Astrocyte (in vitro differentiated cells and primary cell): ENCODE measurements at regions not wholly inside any gene's neighbourhood (a gene's known extent, or its start where the extent isn't known, plus 50 kb on each side); places are given as distances from the start of the nearest gene placed in this dataset.

Experiments used
- DNase-seq: peaks from one replicate; pipeline ENCODE4 v3.0.0-alpha.2; 2010; ENCODE audit warnings: low read depth
- FAIRE-seq: peaks from 2 replicates; lab custom pipeline; 2011; peaks lifted over from hg19 to GRCh38; lab: Jason Lieb, UNC
- H2AFZ ChIP-seq: 2 replicates; pipeline ENCODE4 v1.6.0; 2012; ENCODE audit warnings: low read depth, low read length, inconsistent platforms
- H3K27ac ChIP-seq: 2 replicates; pipeline ENCODE4 v1.5.1; 2011; ENCODE audit warnings: low read depth, low read length, inconsistent platforms
- H3K27me3 ChIP-seq: 2 replicates; pipeline ENCODE4 v1.6.0; 2011; ENCODE audit warnings: low read length, inconsistent platforms; ENCODE audit not compliant: insufficient read depth
- H3K36me3 ChIP-seq: 2 replicates; pipeline ENCODE4 v1.5.1; 2011; ENCODE audit warnings: low read length, inconsistent platforms; ENCODE audit not compliant: insufficient read depth
- H3K4me1 ChIP-seq: 2 replicates; pipeline ENCODE4 v1.5.1; 2011; ENCODE audit warnings: low read length, inconsistent platforms; ENCODE audit not compliant: insufficient read depth
- H3K4me2 ChIP-seq: 2 replicates; pipeline ENCODE4 v1.6.0; 2012; ENCODE audit warnings: low read length, inconsistent platforms
- H3K4me3 ChIP-seq: 2 replicates; pipeline ENCODE4 v1.5.1; 2011; ENCODE audit warnings: low read depth, mild to moderate bottlenecking, low read length, inconsistent platforms; ENCODE audit not compliant: insufficient read depth
- H3K79me2 ChIP-seq: 2 replicates; pipeline ENCODE4 v1.6.0; 2012; ENCODE audit warnings: mild to moderate bottlenecking, low read length, inconsistent platforms; ENCODE audit not compliant: insufficient read depth
- H3K9ac ChIP-seq: 2 replicates; pipeline ENCODE4 v1.6.0; 2012; ENCODE audit warnings: mild to moderate bottlenecking, low read length, inconsistent platforms
- H3K9me3 ChIP-seq: 2 replicates; pipeline ENCODE4 v1.5.1; 2012; ENCODE audit warnings: low read depth, mild to moderate bottlenecking, low read length, inconsistent platforms; ENCODE audit not compliant: insufficient read depth
- H4K20me1 ChIP-seq: 2 replicates; pipeline ENCODE4 v1.6.0; 2012; ENCODE audit warnings: low read length, inconsistent platforms; ENCODE audit not compliant: insufficient read depth
- H3K27ac Mint-ChIP-seq: one replicate; pipeline ENCODE4 v1.8.0; 2021; ENCODE audit warnings: mild to moderate bottlenecking, mixed read lengths; ENCODE audit not compliant: unreplicated experiment
- H3K27me3 Mint-ChIP-seq: one replicate; pipeline ENCODE4 v1.8.0; 2021; ENCODE audit warnings: low read depth, mixed read lengths; ENCODE audit not compliant: unreplicated experiment
- H3K36me3 Mint-ChIP-seq: one replicate; pipeline ENCODE4 v1.8.0; 2021; ENCODE audit warnings: low read depth, mixed read lengths; ENCODE audit not compliant: unreplicated experiment
- H3K4me1 Mint-ChIP-seq: one replicate; pipeline ENCODE4 v1.8.0; 2021; ENCODE audit warnings: low read depth, mixed read lengths; ENCODE audit not compliant: unreplicated experiment
- H3K4me3 Mint-ChIP-seq: one replicate; pipeline ENCODE4 v1.8.0; 2021; ENCODE audit warnings: mild to moderate bottlenecking, moderate library complexity, mixed read lengths; ENCODE audit not compliant: unreplicated experiment
- H3K9me3 Mint-ChIP-seq: one replicate; pipeline ENCODE4 v1.8.0; 2021; ENCODE audit warnings: mild to moderate bottlenecking, mixed read lengths; ENCODE audit not compliant: unreplicated experiment
- CTCF ChIP-seq: IDR thresholded peaks from 2 replicates; pipeline ENCODE4 v1.5.1; 2011; ENCODE audit warnings: low read depth, mild to moderate bottlenecking, inconsistent platforms, low read length, moderate library complexity; ENCODE audit not compliant: insufficient read depth
- EZH2 ChIP-seq: IDR thresholded peaks from 2 replicates; pipeline ENCODE4 v1.6.1; 2012; ENCODE audit warnings: mild to moderate bottlenecking, low read length, inconsistent platforms; ENCODE audit not compliant: insufficient read depth

- H3K9me3 ChIP-seq, result no peaks in the 10 kb centered on the region
- DNase-seq (peak; percentile 76), FAIRE-seq (peak; percentile 88)
- no peak overlapping the region for H3K4me2 ChIP-seq
- H3K4me3 Mint-ChIP-seq, result no peak overlapping the region
- no peaks in the 10 kb centered on the region for H4K20me1 ChIP-seq
- no peaks in the 10 kb centered on the region for H3K36me3 Mint-ChIP-seq
- H3K4me3 ChIP-seq, result no peak overlapping the region
- H3K27me3 Mint-ChIP-seq, result peaks cover 5% of the 10 kb centered on the region
- peaks cover 11% of the 10 kb centered on the region for H3K4me1 Mint-ChIP-seq
- no peak overlapping the region for H3K27ac Mint-ChIP-seq
- TF ChIP-seq CTCF, result no peak
- no peak for TF ChIP-seq EZH2
- no peak overlapping the region for H3K9ac ChIP-seq
- H3K4me1 ChIP-seq, result peaks cover 6% of the 10 kb centered on the region
- H3K27ac ChIP-seq, result no peak overlapping the region
- H2AFZ ChIP-seq, result no peak overlapping the region
- no peaks in the 10 kb centered on the region for H3K27me3 ChIP-seq
- H3K79me2 ChIP-seq, result no peaks in the 10 kb centered on the region
- no peaks in the 10 kb centered on the region for H3K36me3 ChIP-seq
- H3K9me3 Mint-ChIP-seq, result no peaks in the 10 kb centered on the region
Observed at GRCh38 chr1:229024528-229025130, 246.3 kb upstream of the RAB4A start.

- H3K4me1 ChIP-seq, result peaks cover 6% of the 10 kb centered on the region
- peaks cover 15% of the 10 kb centered on the region for H3K4me1 Mint-ChIP-seq
Observed at GRCh38 chr1:229025576-229025975, 245.3 kb upstream of the RAB4A start.

More at GRCh38 chr1:229025576-229025975, 245.3 kb upstream of the RAB4A start:
- Mint-ChIP-seq H3K27me3 (peaks cover 5% of the 10 kb centered on the region), H3K27ac (no peak overlapping the region), H3K36me3 (no peaks in the 10 kb centered on the region), H3K4me3 (no peak overlapping the region), H3K9me3 (no peaks in the 10 kb centered on the region)
- no peak for DNase-seq
- H3K27me3 ChIP-seq, result no peaks in the 10 kb centered on the region
- no peak overlapping the region for H3K9ac ChIP-seq
- no peaks in the 10 kb centered on the region for H3K9me3 ChIP-seq
- H3K4me2 ChIP-seq, result no peak overlapping the region
- H4K20me1 ChIP-seq, result no peaks in the 10 kb centered on the region
- FAIRE-seq, result no peak
- H2AFZ ChIP-seq, result no peak overlapping the region
- no peak overlapping the region for H3K27ac ChIP-seq
- H3K36me3 ChIP-seq, result no peaks in the 10 kb centered on the region
- TF ChIP-seq CTCF, result no peak
- no peak for TF ChIP-seq EZH2
- no peak overlapping the region for H3K4me3 ChIP-seq
- no peaks in the 10 kb centered on the region for H3K79me2 ChIP-seq
